NCI-H187 (cell line): ENCODE measurements at regions not wholly inside any gene's neighbourhood (a gene's known extent, or its start where the extent isn't known, plus 50 kb on each side); places are given as distances from the start of the nearest gene placed in this dataset.
"Not testable (repeated sequence)": the region's sequence is repeated elsewhere in the genome, so short reads cannot be mapped to it uniquely, and the experiment has no call there.

Experiments
- DNase-seq, 2 experiments: peaks; one replicate each; lab custom pipeline; 2025; lab: John Stamatoyannopoulos, UW

DNA sequence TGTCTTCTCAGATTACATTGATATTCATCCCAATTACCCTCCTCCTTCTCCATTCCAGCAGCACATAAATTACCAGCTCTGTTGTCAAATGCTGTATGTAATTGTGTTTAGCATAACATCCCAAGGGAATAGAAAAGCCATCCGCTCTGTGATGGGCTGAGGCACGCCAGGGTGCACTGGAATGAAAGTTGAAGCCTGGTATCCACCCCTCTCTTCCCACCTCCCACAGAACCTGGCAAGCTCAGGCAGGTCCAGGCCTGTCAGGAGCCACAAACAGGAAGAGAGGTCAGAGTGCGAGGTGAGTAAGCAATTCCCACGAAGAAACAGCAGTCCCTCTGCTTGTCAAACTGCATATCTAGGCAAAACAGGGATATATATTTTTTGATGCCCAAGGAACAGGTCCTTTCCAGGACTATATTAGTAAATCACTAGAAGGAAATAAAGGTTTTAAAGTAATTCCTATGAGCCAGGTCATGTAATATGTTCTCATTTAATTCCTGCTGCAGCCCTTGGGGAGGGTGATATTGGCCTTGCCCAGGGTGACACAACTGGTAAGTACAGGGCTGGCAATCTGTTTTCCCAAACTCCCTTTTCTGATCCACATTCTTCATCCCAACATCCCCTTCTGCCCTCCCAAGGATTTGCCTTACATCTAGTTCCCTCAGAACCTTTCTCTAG lies 155.6 kb upstream of the GHITM start:
- DNase-seq: peak; percentile 36 to 61

GRCh38 chr10:83984256-83984640 lies 155.1 kb upstream of the GHITM start:
- DNase-seq: no peak

DNA sequence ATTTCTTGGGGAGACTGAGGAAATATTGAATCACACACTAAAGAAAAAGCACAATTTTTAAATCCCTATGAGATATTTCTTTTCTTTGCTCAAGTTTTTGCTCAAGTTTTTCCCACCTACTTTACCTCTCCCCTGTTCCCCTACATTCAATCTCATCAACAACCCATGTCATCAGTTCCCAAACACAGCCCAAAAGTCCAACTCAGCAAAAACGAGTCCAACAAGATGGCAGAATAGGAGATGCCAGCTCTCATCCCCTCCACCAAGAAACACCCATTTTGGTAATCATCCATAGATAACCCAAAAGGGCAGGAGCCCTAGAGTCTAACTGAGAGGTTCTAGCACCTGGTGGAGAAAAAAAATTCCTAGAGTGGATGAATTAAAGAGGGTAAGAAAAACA lies 152.5 kb upstream of the GHITM start:
- no peak for DNase-seq

GRCh38 chr10:83987216-83987615 lies 152.1 kb upstream of the GHITM start:
- no peak for DNase-seq

- DNase-seq: no peak
Measured at GRCh38 chr10:83988435-83988834, 150.9 kb upstream of the GHITM start.

GRCh38 chr10:83990126-83990525 lies 149.2 kb upstream of the GHITM start:
- DNase-seq: no peak

DNA sequence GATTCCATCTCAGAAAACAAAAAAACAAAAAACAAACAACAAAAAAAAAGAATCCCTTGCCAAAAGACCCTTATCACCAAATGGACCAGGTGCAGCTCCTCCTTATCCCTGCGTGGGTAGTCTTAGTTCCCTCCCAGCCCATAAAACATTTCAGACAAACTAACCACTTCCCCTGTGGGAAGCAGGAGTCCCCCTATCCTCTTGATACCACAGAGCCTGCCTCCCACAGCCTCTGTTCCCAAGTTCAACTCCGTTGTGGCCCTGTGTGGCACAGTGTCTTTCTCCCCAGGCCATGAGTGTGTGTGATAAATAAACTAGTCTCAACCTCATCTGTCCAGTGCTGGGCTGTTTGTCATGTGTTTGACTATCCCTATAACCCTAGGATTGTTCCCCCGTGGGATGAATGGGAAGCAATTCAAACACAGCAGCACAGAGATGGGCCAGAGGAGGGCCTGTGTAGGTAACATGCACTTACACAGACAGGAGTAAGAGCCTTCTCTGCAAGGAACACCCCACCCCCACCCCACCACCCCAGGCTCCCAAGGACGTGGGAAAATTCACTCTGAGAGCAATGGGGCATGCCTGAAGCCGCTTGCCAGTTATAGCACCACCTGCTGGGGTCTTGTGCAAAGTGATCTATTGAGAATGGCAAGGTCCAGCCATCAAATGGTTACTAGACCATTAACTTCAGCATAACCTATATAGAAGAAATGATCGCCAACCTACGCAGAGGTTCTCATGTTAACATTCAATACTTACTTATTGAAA lies 147.1 kb upstream of the GHITM start:
- DNase-seq: no peak

DNA sequence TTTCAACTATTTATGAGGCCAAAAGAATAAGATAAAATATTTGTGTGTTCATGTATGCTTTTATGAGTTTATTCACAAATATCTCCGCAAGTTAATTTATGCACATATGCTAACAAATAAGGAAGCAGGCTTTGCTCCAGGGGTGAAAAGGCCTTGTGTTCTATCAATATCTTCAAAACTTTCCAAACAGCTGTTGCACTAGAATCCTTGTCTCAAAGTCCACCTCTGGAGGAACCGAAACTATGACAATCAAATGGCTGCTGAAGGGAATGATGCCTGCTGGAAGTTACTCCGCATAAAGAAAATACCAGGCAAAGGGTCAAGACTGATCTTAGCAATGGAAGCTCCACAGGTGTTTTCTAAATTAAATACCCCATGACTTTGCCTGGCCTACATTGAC lies 145.0 kb upstream of the GHITM start:
- DNase-seq: no peak

- DNase-seq: no peak
Measured at GRCh38 chr10:83995738-83996331, 143.5 kb upstream of the GHITM start.

- no peak for DNase-seq
Measured at GRCh38 chr10:84004221-84004620, 135.1 kb upstream of the GHITM start.

- DNase-seq: no peak
Measured at GRCh38 chr10:84005403-84005802, 133.9 kb upstream of the GHITM start.

- no peak for DNase-seq
Measured at GRCh38 chr10:84007482-84007881, 131.8 kb upstream of the GHITM start.

DNA sequence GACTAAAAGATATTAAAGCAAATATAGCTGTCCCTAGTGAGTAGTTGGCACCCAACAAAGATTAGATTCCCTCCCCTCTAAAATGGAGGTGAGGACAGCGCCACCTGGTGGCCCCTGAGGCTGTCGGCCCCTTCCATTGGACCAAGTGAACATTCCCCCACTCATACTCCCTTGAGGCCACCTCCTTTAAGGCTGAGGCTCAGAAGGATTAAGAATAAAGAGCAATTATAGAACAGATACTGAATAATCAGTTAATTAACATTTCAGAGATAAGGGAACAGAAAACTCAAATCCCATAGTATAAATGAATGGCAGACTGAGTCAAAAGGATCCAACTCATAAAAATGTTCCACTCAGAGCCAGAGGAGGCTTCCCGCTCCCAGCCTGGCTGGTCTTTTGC lies 130.4 kb upstream of the GHITM start:
- no peak for DNase-seq

DNA sequence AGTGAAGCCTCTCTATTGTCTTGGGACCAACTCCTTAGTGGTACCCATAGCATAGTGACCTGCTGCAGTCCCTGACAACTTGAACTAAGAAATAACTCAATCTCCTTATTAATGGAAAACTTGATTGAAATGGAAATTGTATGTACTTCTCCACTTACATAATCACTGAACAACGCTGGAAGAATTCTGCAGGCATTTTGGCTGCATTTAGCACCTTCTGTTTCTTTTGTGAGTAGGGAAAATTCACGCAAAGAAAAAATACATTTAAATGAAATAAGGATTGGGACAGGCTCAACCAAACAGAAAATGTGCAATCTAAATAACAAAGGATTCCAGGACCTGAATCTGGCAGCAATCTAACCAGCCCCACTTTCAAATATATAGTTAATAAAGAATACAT lies 126.9 kb upstream of the GHITM start:
- no peak for DNase-seq

GRCh38 chr10:84012831-84013458 lies 126.4 kb upstream of the GHITM start:
- no peak for DNase-seq

DNA sequence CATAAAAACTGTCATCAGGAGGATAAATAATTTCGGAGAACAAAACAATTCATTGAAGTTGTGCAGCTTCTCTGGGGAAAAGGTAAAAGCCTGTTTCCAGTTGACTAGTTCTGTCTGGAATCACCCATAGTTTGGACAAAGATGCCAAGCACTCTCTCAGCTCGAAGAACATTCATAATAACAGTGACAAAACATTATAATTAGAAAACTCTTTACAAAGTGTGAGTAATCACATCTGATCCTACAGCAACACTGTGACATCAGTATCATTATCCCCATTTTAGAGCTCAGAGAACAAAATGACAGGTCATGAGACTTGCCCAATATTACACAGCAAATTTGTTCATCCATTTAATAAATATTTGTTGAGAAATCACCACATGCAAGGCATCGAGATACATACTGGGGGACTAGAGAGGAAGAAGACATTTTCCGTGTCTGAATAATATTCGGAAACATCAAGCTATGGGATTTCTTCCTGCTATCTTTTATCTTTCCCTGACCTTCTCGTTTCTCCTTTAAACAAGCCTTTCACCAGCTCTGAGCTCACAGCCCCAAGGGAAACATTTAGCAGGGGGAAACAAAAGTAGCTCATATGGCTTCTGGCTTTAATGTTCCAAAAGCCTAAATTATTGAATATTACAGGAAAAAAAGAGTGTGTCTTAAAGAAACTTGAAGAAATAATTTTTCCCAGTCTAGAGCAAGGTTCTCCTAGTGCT lies 123.3 kb upstream of the GHITM start:
- no peak for DNase-seq

DNA sequence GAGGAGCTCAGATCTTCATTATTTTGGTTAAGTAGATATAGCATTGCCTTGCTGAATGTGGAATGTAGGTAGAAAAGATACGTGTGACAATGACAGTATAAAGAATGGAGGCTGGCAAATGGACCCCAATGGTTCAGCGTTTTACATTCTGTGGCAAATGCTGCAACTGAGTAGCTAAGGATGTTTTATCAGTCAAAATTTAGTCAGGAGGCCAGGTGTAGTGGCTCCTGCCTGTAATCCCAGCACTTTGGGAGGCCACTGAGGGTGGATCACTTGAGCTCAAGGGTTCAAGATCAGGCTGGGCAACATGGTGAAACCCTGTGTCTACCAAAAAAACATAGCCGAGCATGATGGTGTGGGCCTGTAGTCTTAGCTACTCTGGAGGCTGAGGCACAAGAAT lies 120.5 kb upstream of the GHITM start:
- no peak for DNase-seq

GRCh38 chr10:84019854-84020458 lies 119.4 kb upstream of the GHITM start:
- DNase-seq: not testable (repeated sequence)

DNA sequence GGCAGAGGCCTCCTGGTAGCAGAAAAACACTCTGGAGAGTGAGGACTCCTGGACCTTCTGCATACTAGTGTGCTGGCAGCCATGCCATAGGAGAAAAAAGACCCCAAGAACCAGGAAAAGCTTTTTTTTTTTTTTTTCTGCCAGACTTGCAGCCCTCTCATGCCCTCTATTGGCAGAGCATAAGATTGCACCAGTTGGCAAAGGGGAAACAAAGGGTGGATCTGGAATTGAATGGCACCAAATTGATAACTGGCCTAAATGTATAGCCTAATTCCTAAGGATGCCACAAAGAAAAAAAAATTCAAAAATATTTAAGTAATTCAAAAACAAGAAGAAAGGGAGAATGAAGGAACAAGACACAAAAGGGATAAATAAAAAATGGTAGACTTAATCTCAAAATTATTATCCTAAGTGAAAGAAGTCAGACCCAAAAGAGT lies 112.5 kb upstream of the GHITM start:
- DNase-seq: no peak

GRCh38 chr10:84029840-84030239 lies 109.5 kb upstream of the GHITM start:
- no peak for DNase-seq

- no peak for DNase-seq
Measured at GRCh38 chr10:84038035-84038434, 101.3 kb upstream of the GHITM start.

DNA sequence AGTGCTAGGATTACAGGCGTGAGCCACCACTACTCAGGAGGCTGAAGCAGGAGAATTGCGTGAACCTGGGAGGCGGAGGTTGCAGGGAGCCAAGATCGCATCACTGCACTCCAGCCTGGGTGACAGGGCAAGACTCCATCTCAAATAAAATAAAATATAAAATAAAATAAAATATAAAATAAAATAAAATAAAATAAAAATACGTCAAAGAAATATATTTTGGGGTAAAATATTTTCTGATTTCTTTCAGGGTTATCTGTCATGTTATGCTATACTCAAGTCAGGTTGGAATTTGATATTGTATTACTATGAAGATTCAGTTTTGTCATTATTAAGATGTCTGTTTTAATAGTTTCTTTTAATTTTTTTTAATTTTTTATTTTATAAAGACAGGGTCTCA lies 99.4 kb upstream of the GHITM start:
- no peak for DNase-seq
